ENCODE measurements at regions not wholly inside any gene's neighbourhood (a gene's known extent, or its start where the extent isn't known, plus 50 kb on each side); places are given as distances from the start of the nearest gene placed in this dataset.

GRCh38 chr1:209213989-209214388 lies 369.5 kb upstream of the CAMK1G start:
- Histone ChIP-seq H3K27me3 (ENCODE audit: control insufficient read depth in 1 of 2, insufficient read depth in 2 of 2, low read length in 2 of 2) (peaks cover 18 to 21% of the 10 kb centered on the region in 2 experiments), H3K27ac (ENCODE audit: low read depth in 1 of 2, low read length in 2 of 2) (no peak overlapping the region)
- DNase-seq: no peak

DNA sequence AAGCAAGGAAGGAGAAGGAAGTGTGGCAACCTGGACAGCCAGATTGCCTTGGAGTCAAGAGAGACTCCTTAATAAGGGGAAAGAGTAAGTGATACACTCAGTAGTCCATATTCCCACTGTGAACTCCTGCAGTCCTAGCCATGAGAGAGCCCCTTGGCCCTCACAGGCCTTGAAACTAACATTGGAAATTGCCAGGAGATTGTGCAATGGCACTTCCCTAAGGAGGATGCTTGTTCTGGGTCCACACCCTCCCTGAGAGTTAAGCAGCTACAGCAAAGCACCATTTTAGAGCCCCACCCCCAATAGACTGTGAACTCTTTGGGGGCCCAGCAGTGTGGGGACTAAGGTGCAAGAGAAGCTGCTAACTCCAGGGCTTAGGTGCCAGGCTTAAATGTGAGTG lies 367.7 kb upstream of the CAMK1G start:
- ChIA-PET POLR2A (no interaction called here), CTCF (no interaction called here)
- no peak overlapping the region for H3K27ac ChIP-seq (ENCODE audit: low read depth in 1 of 2, low read length in 2 of 2)
- H3K27me3 Mint-ChIP-seq: peaks cover 30% of the 10 kb centered on the region
- H3K4me1 ChIP-seq (ENCODE audit: insufficient read depth, low read length): no peaks in the 10 kb centered on the region
- intact Hi-C loops (cut with DNase I, micrococcal nuclease): no loop called here
- H3K36me3 Mint-ChIP-seq (ENCODE audit: low read depth): no peaks in the 10 kb centered on the region
- H3K36me3 ChIP-seq (ENCODE audit: insufficient read depth, low read length): no peaks in the 10 kb centered on the region
- H3K9me3 ChIP-seq (ENCODE audit: control insufficient read depth in 1 of 2, insufficient read depth in 1 of 2, low read length in 2 of 2): peaks cover 0 to 13% of the 10 kb centered on the region in 2 experiments
- peaks cover 4 to 20% of the 10 kb centered on the region in 2 experiments for H3K27me3 ChIP-seq (ENCODE audit: control insufficient read depth in 1 of 2, insufficient read depth in 2 of 2, low read length in 2 of 2)
- no peak overlapping the region for H3K4me3 ChIP-seq (ENCODE audit: low read length)
- TF ChIP-seq CTCF (IDR thresholded peaks at IDR 0.05): no peak
- H3K4me1 Mint-ChIP-seq (ENCODE audit: low read depth): no peaks in the 10 kb centered on the region
- DNase-seq: no peak
- H3K4me3 Mint-ChIP-seq: no peak overlapping the region
- ATAC-seq (ENCODE audit: poor library complexity): no peak
- no peak overlapping the region for H3K27ac Mint-ChIP-seq
- peaks cover 6% of the 10 kb centered on the region for H3K9me3 Mint-ChIP-seq

More at GRCh38 chr1:209213989-209214388, 369.5 kb upstream of the CAMK1G start:
- TF ChIP-seq CTCF (IDR thresholded peaks at IDR 0.05): no peak
- H3K9me3 Mint-ChIP-seq: peaks cover 6% of the 10 kb centered on the region
- ChIA-PET POLR2A (no interaction called here), CTCF (no interaction called here)
- no peak overlapping the region for H3K27ac Mint-ChIP-seq
- H3K27me3 Mint-ChIP-seq: peaks cover 47% of the 10 kb centered on the region
- no peaks in the 10 kb centered on the region for H3K36me3 Mint-ChIP-seq (ENCODE audit: low read depth)
- no peaks in the 10 kb centered on the region for H3K4me1 ChIP-seq (ENCODE audit: insufficient read depth, low read length)
- intact Hi-C loops (cut with DNase I, micrococcal nuclease): no loop called here
- H3K9me3 ChIP-seq (ENCODE audit: control insufficient read depth in 1 of 2, insufficient read depth in 1 of 2, low read length in 2 of 2): peaks cover 0 to 9% of the 10 kb centered on the region in 2 experiments
- H3K4me3 Mint-ChIP-seq: no peak overlapping the region
- ATAC-seq (ENCODE audit: poor library complexity): no peak
- no peaks in the 10 kb centered on the region for H3K4me1 Mint-ChIP-seq (ENCODE audit: low read depth)
- no peak overlapping the region for H3K4me3 ChIP-seq (ENCODE audit: low read length)
- H3K36me3 ChIP-seq (ENCODE audit: insufficient read depth, low read length): no peaks in the 10 kb centered on the region

- CTCF ChIA-PET: no interaction called here
- Histone ChIP-seq H3K36me3 (ENCODE audit: insufficient read depth, low read length) (no peaks in the 10 kb centered on the region), H3K27me3 (ENCODE audit: control insufficient read depth in 1 of 2, insufficient read depth in 2 of 2, low read length in 2 of 2) (peaks cover 0 to 17% of the 10 kb centered on the region in 2 experiments), H3K4me3 (ENCODE audit: low read length) (no peak overlapping the region), H3K4me1 (ENCODE audit: insufficient read depth, low read length) (no peaks in the 10 kb centered on the region), H3K27ac (ENCODE audit: low read depth in 1 of 2, low read length in 2 of 2) (no peak overlapping the region), H3K9me3 (ENCODE audit: control insufficient read depth in 1 of 2, insufficient read depth in 1 of 2, low read length in 2 of 2) (peaks cover 0 to 13% of the 10 kb centered on the region in 2 experiments)
- no peak for ATAC-seq (ENCODE audit: poor library complexity)
- POLR2A ChIA-PET: no interaction called here
- no peaks in the 10 kb centered on the region for H3K36me3 Mint-ChIP-seq (ENCODE audit: low read depth)
- intact Hi-C loops (cut with DNase I, micrococcal nuclease): no loop called here
- no peak for TF ChIP-seq CTCF (IDR thresholded peaks at IDR 0.05)
- DNase-seq: no peak
- H3K27me3 Mint-ChIP-seq: peaks cover 14% of the 10 kb centered on the region
- peaks cover 6% of the 10 kb centered on the region for H3K9me3 Mint-ChIP-seq
- H3K4me1 Mint-ChIP-seq (ENCODE audit: low read depth): no peaks in the 10 kb centered on the region
- no peak overlapping the region for H3K27ac Mint-ChIP-seq
- H3K4me3 Mint-ChIP-seq: no peak overlapping the region
Measured at GRCh38 chr1:209218113-209218512, 365.4 kb upstream of the CAMK1G start.
